ENCODE measurements at regions not wholly inside any gene's neighbourhood (a gene's known extent, or its start where the extent isn't known, plus 50 kb on each side); places are given as distances from the start of the nearest gene placed in this dataset.

DNA sequence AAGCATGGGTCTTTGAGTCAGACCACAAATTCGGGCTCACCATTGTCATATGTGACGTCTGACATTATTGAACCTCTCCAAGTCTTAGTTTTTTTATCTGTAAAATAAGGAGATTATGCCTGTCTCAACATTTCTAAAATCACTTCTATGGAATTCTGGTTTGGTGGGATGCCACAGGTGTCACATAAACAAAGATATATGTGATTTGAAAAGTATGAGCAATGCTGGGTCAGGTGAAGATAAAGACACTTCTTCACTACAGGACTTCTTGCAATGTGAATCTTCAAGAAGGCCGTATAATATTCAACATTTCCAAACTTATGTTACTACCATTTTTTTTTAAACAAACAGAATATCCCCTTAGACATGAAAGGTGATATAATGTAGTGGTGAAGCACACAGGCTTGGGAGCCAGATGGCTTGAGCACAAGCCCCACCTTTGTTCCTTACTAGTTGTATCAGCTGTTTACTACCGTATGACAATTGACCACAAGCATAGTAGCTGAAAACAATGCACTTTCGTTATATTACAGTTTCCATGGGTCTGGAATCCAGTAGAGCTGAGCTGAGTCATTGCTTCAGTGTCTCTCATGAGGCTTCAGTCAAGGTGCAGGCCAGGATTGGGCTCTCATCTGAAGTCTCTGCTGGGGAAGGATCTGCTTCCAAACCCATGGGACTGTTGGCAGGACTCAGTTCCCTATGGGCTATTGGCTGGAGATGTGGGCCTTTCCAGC lies 87.7 kb downstream of the UTP18 start:
- no peak for DNase-seq (ENCODE audit: low read depth in 1 of 2, low spot score in 1 of 2)
- TF ChIP-seq GABPA (IDR thresholded peaks at IDR 0.05; ENCODE audit: low read depth) = no peak
- Histone ChIP-seq H3K4me3 (replicated peaks; ENCODE audit: insufficient read depth, low read length) (no peak overlapping the region), H3K27ac (replicated peaks) (no peak overlapping the region), H3K27me3 (ENCODE audit: insufficient read depth, poor library complexity, severe bottlenecking) (peaks cover 2% of the 10 kb centered on the region)

DNA sequence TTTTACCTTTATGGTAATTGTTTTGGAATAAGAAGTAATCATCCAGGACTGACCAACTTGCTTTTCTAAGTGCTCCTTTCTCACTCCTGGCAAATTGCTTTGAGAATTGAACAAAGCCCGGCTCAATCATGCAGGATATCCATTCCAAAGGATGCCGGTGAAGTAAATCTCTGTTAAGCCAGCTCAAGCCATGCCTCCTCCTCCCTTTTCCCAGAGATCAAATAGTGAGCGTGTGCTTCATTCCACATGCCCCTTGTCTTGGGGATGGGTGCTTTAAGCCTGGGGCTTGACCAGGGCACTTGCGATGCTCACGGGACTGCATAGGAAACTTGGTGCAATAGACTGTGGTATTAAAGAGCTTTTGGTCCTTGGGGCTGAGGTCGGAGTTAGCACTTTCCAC lies 90.7 kb downstream of the UTP18 start:
- DNase-seq (ENCODE audit: low read depth in 1 of 2, low spot score in 1 of 2) = no peak
- peaks cover 7% of the 10 kb centered on the region for H3K27me3 ChIP-seq (ENCODE audit: insufficient read depth, poor library complexity, severe bottlenecking)

DNA sequence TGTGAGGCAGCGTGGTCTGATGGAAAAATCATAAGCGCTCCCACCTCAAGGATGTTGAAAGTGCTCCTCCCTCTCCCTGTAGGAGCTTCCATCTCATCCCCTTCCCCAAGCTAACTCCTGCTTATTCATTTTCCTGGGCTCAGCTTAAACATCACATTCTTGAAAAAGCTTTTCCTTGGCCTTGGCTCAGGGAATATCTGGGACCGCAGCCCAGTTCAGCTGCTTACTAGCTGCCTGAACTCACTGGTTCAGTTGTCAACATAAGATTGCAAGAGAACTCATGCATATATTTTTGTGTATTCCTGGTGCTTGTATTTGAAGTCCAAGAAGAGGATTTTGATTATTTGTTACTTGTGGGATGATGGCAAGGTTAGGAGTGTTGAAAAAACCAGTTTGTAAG lies 91.5 kb downstream of the UTP18 start:
- no peak overlapping the region for H3K4me3 ChIP-seq (replicated peaks; ENCODE audit: insufficient read depth, low read length)
- peaks cover 12% of the 10 kb centered on the region for H3K27me3 ChIP-seq (ENCODE audit: insufficient read depth, poor library complexity, severe bottlenecking)
- no peak for DNase-seq (ENCODE audit: low read depth in 1 of 2, low spot score in 1 of 2)
- TF ChIP-seq, protein P1, sequence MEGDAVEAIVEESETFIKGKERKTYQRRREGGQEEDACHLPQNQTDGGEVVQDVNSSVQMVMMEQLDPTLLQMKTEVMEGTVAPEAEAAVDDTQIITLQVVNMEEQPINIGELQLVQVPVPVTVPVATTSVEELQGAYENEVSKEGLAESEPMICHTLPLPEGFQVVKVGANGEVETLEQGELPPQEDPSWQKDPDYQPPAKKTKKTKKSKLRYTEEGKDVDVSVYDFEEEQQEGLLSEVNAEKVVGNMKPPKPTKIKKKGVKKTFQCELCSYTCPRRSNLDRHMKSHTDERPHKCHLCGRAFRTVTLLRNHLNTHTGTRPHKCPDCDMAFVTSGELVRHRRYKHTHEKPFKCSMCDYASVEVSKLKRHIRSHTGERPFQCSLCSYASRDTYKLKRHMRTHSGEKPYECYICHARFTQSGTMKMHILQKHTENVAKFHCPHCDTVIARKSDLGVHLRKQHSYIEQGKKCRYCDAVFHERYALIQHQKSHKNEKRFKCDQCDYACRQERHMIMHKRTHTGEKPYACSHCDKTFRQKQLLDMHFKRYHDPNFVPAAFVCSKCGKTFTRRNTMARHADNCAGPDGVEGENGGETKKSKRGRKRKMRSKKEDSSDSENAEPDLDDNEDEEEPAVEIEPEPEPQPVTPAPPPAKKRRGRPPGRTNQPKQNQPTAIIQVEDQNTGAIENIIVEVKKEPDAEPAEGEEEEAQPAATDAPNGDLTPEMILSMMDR (IDR thresholded peaks at IDR 0.05; ENCODE audit: insufficient read depth, low read length) = no peak
- TF ChIP-seq SPI1 (IDR thresholded peaks at IDR 0.05; ENCODE audit: borderline replicate concordance, low read depth) = no peak
- TF ChIP-seq, protein P2, sequence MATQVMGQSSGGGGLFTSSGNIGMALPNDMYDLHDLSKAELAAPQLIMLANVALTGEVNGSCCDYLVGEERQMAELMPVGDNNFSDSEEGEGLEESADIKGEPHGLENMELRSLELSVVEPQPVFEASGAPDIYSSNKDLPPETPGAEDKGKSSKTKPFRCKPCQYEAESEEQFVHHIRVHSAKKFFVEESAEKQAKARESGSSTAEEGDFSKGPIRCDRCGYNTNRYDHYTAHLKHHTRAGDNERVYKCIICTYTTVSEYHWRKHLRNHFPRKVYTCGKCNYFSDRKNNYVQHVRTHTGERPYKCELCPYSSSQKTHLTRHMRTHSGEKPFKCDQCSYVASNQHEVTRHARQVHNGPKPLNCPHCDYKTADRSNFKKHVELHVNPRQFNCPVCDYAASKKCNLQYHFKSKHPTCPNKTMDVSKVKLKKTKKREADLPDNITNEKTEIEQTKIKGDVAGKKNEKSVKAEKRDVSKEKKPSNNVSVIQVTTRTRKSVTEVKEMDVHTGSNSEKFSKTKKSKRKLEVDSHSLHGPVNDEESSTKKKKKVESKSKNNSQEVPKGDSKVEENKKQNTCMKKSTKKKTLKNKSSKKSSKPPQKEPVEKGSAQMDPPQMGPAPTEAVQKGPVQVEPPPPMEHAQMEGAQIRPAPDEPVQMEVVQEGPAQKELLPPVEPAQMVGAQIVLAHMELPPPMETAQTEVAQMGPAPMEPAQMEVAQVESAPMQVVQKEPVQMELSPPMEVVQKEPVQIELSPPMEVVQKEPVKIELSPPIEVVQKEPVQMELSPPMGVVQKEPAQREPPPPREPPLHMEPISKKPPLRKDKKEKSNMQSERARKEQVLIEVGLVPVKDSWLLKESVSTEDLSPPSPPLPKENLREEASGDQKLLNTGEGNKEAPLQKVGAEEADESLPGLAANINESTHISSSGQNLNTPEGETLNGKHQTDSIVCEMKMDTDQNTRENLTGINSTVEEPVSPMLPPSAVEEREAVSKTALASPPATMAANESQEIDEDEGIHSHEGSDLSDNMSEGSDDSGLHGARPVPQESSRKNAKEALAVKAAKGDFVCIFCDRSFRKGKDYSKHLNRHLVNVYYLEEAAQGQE (IDR thresholded peaks at IDR 0.05; ENCODE audit: insufficient replicate concordance, low read depth) = no peak
- no peak for TF ChIP-seq GABPA (IDR thresholded peaks at IDR 0.05; ENCODE audit: low read depth)
- TF ChIP-seq POLR2AphosphoS5 (IDR thresholded peaks at IDR 0.05; ENCODE audit: low read depth) = no peak
- no peak overlapping the region for H3K27ac ChIP-seq (replicated peaks)

More for the DNA sequence above, 90.7 kb downstream of the UTP18 start:
- TF ChIP-seq SPI1 (IDR thresholded peaks at IDR 0.05; ENCODE audit: borderline replicate concordance, low read depth) (no peak), POLR2AphosphoS5 (IDR thresholded peaks at IDR 0.05; ENCODE audit: low read depth) (no peak), GABPA (IDR thresholded peaks at IDR 0.05; ENCODE audit: low read depth) (no peak)
- TF ChIP-seq, protein P2 (IDR thresholded peaks at IDR 0.05; ENCODE audit: insufficient replicate concordance, low read depth) = no peak
- TF ChIP-seq, protein P1 (IDR thresholded peaks at IDR 0.05; ENCODE audit: insufficient read depth, low read length) = no peak
- no peak overlapping the region for H3K4me3 ChIP-seq (replicated peaks; ENCODE audit: insufficient read depth, low read length)
- no peak overlapping the region for H3K27ac ChIP-seq (replicated peaks)

DNA sequence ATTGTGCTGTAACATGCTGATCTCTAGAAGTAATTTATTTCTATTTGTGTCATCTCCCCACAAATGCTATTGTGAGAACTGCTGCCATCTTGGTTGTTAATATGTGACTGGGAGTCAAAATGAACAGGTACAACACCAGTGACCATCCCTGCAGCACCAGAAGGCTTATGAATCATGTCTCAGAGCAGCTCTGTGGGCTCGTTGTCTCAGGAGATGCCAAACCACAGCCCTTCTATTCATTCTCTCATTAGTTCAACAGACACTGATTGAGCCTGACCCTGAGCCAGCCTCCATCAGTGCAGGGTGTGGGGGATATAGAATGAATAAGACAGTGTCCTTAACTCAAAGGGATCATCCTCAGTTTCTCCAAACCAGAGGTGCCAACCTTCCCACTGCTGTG lies 92.5 kb downstream of the UTP18 start:
- TF ChIP-seq SPI1 (IDR thresholded peaks at IDR 0.05; ENCODE audit: borderline replicate concordance, low read depth) (no peak), POLR2AphosphoS5 (IDR thresholded peaks at IDR 0.05; ENCODE audit: low read depth) (no peak), GABPA (IDR thresholded peaks at IDR 0.05; ENCODE audit: low read depth) (no peak)
- TF ChIP-seq, protein P2 (IDR thresholded peaks at IDR 0.05; ENCODE audit: insufficient replicate concordance, low read depth) = no peak
- TF ChIP-seq, protein P1 (IDR thresholded peaks at IDR 0.05; ENCODE audit: insufficient read depth, low read length) = no peak
- H3K27ac ChIP-seq (replicated peaks) = no peak overlapping the region
- DNase-seq (ENCODE audit: low read depth in 1 of 2, low spot score in 1 of 2) = no peak
- peaks cover 12% of the 10 kb centered on the region for H3K27me3 ChIP-seq (ENCODE audit: insufficient read depth, poor library complexity, severe bottlenecking)
- no peak overlapping the region for H3K4me3 ChIP-seq (replicated peaks; ENCODE audit: insufficient read depth, low read length)
